ENCODE measurements at regions not wholly inside any gene's neighbourhood (a gene's known extent, or its start where the extent isn't known, plus 50 kb on each side); places are given as distances from the start of the nearest gene placed in this dataset.

DNA sequence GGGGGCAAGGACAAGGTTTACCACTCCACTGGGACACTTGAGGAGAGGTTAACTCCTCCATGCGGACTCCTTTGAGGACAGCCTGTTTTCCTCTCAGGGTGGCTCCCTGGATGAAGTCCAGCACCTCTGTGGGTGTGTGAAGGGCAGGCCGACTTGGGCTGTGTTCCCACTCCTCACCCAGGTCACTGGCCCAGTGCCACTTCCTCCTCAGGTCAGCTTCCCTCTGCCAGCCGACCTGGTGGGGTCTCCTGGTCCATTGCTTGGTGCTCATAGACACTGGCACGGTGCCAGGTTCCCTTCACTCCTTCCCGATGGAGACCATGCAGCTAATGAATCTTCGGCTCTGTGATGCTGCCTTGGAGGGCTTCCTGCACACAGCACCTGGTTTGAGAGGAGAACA is 146.4 kb upstream of the RTL1 start:
- TF ChIP-seq, protein P1, sequence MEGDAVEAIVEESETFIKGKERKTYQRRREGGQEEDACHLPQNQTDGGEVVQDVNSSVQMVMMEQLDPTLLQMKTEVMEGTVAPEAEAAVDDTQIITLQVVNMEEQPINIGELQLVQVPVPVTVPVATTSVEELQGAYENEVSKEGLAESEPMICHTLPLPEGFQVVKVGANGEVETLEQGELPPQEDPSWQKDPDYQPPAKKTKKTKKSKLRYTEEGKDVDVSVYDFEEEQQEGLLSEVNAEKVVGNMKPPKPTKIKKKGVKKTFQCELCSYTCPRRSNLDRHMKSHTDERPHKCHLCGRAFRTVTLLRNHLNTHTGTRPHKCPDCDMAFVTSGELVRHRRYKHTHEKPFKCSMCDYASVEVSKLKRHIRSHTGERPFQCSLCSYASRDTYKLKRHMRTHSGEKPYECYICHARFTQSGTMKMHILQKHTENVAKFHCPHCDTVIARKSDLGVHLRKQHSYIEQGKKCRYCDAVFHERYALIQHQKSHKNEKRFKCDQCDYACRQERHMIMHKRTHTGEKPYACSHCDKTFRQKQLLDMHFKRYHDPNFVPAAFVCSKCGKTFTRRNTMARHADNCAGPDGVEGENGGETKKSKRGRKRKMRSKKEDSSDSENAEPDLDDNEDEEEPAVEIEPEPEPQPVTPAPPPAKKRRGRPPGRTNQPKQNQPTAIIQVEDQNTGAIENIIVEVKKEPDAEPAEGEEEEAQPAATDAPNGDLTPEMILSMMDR (conservative IDR thresholded peaks at IDR 0.05; ENCODE audit: low read length): no peak
- TF ChIP-seq EZH2phosphoT487 (IDR thresholded peaks at IDR 0.05; ENCODE audit: borderline replicate concordance, low read depth, low read length): no peak

Measured in OCI-LY7 (cell line).